GM21381 (cell line): ENCODE measurements at regions not wholly inside any gene's neighbourhood (a gene's known extent, or its start where the extent isn't known, plus 50 kb on each side); places are given as distances from the start of the nearest gene placed in this dataset.
"Not testable (repeated sequence)": the region's sequence is repeated elsewhere in the genome, so short reads cannot be mapped to it uniquely, and the experiment has no call there.

ENCODE experiments used
- ATAC-seq: cut with Tn5 transposase; IDR thresholded peaks from one replicate; pipeline ENCODE4 v1.9.1; 2021; ENCODE audit warnings: mild to moderate bottlenecking, moderate library complexity; ENCODE audit not compliant: unreplicated experiment

DNA sequence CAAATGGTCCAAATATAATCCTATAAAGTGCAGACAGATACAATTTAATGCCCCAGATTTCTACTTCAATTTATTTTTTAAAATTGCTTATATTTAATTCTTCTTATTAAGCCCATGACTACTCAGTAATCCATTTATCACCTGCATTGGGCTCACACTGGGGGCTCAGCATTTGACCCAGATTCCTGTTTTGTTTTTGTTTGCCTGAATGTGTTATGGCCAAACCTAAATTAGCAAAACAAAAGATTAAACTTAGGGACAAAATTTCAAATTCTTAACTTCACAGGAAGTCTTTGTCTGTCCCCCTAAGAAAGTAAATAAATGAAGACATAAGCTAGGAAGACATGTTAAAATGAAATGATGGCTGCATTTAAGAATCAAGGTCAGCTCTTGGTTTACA is 322.3 kb downstream of the RMST start:
- no peak for ATAC-seq

DNA sequence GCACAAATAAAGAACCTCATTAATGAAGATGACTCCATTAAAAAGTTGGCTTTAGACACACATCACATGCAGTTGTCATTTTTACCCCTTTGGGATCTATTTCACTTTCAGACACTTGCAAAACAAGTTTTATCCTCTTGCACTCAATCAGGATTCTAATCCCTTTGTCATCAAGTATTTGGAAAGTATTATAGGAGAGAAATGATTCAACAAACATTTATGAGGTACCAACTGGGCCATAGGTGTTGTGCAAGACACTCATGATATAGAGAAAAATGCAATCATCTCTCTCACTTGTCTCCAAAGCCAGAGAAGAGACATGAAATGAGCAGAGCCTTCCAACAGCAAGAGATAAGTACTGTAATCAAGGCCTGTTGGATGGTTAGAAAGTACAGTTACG is 327.7 kb downstream of the RMST start:
- ATAC-seq: no peak

DNA sequence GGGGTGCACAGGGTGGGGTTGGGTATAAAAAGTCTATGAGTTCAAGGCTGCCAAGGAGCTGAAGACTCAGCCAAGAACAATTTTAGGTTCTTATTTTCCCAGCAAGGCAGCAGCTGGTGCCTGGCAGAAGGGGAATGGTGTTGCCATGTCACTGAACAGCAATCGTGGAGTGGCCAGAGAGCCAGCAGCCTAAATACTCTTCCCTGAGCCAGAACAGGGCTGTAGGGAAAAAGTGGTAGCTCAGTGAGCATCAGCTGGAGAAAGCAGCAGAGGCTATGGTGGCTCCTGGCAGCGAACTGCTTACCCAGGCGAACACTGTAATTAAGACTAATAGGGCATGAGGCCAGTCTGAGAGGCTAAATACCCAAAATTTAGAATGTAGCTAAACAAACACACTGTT is 334.9 kb downstream of the RMST start:
- no peak for ATAC-seq

DNA sequence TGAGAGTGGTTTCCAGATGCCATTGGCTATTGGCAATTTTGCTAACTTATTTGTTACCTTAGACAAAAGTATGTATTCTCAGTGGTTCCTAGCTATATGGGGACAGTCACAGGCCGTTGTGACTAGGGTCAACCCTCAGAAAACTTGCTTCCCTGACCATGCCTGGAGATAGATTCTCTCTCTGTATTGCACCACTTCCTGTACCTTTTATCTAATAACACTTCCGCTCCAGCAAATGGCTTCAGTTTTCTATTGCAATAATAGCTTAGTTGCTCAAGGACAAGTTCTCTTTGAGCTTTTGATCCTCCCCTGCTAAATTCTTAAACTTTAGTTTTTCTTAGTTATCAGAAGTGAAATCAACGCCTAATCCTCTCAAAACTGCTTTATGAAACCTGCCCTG is 338.0 kb downstream of the RMST start:
- no peak for ATAC-seq

DNA sequence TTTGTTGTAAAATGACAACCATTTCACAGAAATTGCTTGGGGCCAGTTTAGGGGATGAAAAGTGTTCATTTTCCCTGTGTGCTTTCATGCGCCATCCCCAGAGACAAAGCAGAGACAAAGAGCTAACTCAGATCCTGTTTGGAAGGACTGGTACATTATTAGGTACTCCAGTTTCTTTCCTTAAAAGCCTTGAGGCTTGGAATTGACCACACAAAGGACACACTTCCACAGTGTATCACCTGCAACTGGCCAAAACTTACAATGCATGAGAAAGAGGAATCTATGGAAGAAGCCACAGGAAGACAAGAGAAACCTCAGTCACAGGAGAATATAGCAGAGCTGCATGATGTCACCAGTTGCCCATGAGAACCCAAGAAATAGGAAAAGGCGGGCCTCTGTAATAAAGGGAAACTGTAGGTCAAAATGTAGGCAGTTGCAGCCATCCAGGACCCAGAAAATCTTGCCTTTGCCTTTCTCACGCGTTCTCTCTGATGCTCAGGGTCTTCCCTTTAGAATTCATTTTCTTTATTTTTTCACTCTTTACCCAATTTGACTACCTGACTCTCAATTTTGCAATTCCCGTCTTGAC is 339.0 kb downstream of the RMST start:
- ATAC-seq: no peak

DNA sequence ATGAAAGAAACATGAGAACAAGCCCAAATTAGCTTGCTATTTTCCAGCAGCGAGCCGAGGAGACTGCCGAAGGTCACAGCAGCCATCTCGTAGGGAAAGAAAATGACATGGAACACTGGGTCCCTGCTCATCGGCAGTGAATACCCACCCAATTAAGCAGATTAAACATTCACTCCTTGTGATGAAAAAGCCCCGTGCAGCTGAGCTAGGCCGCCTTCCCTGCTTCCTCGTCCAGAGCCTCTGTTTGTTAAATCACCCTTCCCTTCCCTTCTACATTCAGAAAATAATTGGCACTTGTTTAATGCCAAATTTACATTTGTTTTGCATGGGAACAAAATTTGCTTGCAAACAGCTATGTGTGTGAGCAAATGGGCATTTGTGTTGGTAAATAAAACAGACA is 342.5 kb downstream of the RMST start:
- no peak for ATAC-seq

DNA sequence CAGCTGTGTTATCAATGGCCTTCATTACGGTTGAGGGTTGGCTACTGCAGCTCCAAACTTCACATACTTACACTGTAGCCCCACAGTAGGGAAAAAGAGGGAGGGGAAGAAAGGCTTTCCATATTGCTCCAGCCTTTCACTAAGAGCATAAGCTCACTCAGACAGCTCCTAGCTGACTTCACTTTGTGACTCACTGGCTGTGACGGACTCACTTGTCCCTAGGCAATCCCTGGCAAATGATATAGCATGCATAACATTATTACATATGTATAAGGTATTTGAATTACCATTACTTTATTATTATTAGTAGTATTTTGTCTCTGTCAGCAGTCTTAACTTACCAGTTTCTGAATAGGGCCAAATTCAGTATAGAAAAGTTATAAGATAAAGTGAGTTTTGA is 350.7 kb downstream of the RMST start:
- ATAC-seq: no peak

DNA sequence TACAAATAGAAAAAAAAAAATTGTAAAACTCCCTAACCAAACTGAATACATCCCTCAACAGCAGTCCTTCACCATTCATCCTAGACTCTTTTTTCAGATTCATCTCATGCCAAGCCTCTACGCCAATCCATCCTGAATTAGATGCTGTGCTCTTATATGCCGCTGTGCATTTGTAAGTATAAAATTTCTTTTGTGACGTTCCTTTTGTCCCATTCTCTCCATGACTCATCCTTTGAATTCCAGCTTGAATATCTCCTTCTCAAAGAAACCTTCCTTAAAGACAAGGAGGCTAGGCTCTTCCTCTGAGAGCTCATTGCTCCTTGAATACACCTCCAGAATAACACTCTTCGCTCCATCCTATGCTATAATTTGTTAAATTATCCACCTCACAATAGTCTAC is 359.2 kb downstream of the RMST start:
- no peak for ATAC-seq

DNA sequence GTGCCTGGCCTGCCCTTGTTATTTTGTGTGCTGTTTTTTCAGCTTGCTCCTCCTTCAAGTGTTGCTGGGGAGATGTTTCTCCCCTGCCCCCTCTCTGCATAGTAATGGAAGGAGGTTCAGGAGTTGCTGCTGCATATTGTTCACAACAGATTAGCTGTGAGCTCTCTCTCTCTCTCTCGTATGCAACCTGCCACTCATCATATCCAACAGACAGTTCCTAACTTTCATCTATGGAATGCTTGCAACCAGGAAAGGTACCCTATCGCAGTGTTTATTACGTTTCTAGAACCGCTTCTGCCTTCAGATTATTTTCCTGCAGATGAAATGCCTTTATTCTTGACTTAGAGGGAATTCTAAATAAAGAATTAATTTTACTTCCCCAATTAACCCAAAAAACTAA is 372.9 kb downstream of the RMST start:
- ATAC-seq: no peak

DNA sequence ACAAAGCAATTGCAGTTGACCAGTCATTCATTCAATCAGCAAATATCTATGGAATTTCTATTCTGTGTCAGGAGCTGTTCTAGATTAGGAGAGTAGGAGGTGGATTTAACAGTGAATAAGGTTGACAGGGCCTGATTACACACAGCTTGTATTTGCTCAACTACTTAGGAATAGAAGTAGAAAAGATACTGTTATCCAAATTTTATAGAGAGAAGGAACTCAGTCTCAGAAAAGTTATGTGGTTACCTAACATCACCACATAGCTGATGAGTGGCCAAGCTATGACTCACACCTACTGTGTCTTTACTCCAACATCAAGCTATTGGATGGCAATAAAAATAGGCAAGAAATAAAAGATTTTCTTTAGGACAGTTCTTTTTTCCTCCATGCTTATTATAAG is 374.8 kb downstream of the RMST start:
- no peak for ATAC-seq

DNA sequence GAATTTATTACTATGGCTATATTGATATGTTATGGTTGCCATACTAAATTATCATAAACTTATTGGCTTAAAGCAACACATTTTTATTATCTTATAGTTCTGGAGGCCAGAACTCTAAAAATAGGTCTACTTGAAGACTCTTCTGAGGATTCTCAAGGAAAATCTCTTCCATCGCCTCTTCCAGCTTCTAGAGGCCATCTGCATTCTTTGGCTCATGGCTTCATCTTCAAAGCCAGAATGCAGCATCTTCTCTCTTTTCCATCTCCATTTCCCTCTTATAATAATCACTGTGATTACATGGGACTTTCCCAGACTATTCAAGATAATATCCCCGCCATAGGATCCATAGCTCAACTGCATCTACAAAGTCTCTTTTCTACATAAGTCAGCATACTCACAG is 385.4 kb downstream of the RMST start:
- no peak for ATAC-seq

DNA sequence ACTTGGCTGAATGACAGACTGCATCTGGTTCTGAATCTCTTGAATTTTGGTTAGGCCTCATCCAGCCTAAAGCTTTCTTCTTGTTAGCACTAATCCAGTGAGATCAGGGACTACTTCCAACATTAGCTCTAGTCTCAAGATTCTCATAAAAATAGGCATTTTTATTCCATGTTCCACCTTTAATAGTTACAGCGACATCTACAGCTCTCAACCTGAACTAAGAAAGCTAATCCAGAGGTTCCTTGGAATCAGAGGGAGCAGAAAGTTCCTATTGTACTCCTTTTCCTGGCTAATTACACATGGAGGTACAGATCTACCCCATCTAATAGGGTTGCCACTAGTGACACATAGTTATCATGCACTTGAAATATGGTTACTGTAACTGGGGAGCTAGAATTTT is 391.9 kb downstream of the RMST start:
- ATAC-seq: no peak

DNA sequence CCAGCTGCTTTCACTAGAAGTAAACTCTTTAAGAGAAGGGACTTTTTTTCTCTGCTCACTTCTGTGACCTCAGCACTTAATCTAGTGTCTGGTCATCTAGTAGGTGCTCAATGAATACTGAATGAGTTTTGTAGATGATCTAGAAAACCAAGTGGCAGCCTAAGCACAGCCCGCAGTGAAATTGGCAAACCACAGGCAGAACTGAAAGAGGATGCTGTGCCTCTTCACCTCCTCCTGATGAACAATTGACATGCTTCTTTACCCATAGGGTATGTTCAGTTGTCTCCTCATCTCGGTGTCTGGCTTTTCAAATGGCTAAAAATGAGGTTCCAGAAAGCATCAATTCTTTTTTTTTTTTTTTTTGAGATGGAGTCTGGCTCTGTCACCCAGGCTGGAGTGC is 399.5 kb downstream of the RMST start:
- ATAC-seq: no peak

DNA sequence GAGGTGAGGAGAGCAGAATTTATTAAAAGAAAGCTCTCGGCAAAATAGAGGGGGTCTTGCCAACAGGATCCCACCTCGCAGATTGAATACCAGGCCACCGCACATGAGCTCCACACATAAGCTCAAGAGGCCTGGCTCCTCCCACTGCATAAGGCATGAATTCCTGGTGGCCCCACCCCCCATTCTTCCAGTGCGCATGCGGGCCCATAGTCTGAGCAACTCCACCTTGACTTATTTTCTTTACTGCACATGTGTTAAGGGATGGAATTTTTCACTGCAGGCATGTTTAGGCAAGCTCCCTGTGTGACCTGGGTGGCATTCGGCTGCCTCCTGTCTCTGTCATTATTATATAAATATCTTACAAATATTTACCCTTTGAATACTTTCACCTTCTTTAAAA is 412.5 kb downstream of the RMST start:
- ATAC-seq: no peak

DNA sequence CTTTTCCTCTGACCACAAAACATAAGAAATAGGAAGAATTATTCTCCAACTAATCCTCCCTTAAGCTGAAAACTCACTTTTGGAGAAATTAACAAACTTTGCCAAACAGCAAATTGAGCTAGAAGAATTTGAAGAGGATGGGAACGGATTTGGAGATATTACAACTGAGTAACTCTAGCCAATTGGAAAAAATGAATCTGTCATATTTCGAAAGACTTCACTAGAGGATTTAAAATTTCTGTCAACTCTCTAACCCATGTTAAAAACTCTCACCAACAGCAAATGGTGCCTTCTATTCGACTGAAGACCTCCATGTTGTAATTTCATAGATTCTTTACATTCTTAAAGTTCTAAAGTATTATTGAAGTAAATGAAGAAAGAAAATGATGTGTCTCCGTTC is 414.2 kb downstream of the RMST start:
- ATAC-seq: no peak

DNA sequence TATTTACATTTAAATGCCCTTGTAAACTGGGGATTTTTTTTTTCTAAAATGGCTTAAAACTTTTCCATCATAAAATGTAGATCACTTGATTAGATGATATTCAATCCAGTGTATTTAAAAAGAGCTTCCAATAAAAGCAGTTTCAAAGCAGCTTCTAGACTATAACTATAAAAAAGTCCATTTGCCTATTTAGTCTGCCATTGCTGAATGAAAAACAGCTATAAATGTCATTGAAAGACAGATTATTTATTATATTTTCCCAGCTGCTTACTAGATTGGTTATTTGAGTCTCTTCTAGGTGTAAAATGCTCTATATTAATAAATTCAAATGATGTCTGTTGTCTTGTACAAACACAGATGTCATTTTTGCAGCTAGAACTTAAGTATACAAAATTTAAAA is 414.8 kb downstream of the RMST start:
- no peak for ATAC-seq

DNA sequence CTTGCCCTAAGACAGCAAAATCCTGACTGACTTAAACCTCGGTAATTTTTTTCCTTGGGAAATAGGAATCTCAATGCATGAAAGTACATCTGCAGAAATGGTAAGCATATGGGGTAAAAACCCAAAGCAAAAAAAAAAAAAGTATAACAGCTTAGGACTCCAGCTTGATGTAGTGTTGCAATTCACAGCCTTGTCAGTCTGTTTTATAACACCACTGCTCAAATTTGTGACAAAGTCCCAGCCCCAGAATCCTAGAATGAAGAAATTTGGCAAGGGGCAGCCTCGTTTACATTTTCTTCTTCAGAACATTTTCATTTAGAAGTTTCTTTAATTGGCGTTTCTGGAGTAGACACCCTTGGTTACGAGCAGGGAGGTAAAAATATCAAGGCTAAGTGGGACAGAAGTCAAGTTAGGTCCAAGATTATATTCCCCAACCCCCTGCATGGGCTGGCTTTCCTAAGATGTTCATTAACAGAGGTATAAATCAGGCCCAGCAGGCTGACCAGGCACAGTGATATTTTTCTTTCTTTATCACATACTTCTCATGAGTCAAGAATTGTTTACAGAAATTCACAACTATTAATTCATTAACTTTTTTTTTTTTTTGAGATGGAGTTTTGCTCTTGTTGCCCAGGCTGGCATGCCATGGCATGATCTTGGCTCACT is 424.0 kb downstream of the RMST start:
- ATAC-seq: no peak

DNA sequence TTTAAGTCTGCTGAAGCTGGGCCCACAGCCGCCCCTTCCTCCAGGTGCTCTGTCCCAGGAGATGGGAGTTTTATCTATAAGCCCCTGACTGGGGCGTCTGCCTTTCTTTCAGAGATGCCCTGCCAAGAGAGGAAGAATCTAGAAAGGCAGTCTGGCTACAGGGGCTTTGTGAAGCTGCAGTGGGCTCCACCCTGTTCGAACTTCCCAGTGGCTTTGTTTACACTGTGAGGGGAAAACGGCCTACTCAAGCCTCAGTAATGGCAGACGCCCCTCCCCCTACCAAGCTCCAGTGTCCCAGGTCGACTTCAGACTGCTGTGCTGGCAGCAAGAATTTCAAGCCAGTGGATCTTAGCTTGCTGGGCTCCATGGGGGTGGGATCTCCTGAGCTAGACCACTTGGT is 435.3 kb downstream of the RMST start:
- ATAC-seq: not testable (repeated sequence)

DNA sequence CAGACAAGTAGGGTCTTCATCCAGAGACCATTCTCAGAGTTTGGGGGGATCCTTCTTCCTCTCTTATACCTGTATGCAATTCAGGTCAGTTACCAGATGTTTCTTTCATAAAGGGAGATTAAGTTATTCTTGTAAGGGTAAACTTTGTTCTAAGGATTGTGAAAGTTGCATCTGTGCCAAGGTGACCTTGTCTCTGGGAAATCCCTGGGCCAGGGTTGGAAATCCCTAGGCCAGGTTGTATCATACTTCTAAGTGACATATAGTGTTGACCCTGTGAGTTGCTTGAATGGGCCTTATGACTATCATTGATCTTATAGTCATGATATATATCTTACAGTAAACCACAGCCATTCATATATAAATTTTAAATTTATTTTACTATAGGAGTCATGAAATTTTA is 436.9 kb downstream of the RMST start:
- ATAC-seq: no peak

DNA sequence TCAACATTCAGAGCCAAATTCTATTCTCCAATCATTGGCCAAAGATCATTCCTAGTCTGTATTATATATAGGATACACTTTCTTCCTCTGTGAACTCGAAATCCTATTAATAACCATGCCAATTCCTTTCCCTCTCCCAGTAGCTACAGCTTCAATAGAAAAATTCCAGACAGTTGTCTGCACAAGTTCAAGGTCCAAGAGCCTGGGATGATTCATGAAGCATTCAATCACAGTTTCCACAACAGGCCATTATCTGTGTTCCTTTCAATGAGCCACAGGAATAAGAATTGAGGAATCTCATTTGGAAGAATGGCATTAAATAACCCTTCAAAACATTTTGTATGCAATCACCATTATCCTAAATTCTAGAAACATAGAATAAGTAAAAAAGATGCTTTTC is 437.4 kb downstream of the RMST start:
- no peak for ATAC-seq

DNA sequence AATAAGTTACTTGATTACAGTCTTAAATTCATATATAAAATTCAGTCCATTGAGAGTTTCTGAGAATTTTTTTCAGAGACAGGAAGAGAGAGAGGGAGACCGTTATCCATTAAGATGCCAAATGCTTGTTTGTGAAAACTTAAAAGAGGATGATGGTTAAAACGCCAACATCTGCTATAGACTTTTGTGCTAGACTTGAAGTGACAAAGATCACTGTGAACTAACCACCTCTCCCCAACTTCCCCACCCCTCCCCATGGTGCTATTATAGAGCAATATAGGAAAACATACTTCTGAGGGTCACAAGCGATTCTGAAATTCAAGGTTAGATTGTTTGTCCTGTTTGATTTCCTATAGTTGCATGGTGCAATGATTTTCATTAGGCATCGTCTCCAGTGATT is 440.8 kb downstream of the RMST start:
- no peak for ATAC-seq

DNA sequence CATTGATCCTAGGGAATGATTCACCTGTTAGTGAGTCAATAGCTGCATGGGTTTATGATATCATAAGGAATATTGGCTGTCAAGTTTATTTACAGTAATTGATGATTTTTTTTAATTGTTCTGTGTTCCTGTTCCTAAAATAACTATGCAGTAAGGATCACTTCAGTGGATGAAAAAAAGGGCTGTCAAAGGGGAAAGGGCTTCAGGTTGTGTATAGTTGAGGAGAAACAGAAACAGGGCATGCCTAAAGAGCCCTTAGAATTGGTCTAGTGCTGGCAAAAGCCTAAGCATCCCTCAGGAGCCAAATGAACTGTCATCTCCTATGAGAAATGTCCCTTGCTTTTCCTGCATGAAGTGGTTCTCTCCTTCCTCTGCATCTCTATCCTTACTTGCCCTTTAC is 444.9 kb downstream of the RMST start:
- ATAC-seq: no peak

DNA sequence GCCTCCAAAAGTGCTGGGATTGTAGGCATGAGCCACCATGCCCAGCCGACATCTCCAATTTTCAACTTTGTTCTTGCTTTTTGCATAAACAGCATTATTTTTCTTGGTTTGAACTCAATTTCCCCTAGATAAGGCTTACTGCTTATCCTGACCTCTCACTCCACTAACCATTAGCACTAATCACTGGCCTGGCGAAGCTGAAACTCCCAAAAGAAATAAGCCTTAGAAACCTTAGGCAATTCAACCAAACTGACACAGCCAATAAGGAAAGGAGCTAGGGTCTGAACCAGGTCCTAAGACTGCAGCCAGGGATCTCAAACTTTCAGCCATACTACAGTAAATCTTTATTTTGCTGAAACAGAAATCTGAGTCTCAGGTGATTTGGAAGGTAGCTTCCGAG is 448.0 kb downstream of the RMST start:
- no peak for ATAC-seq
